Activated CD8-positive, alpha-beta memory T cell treated with anti-CD3 and anti-CD28 coated beads for 1 hour (primary cell): ENCODE measurements at regions not wholly inside any gene's neighbourhood (a gene's known extent, or its start where the extent isn't known, plus 50 kb on each side); places are given as distances from the start of the nearest gene placed in this dataset.
"Not testable (repeated sequence)": the region's sequence is repeated elsewhere in the genome, so short reads cannot be mapped to it uniquely, and the experiment has no call there.

Source experiments
- DNase-seq, 2 donors: peaks; one replicate each; pipeline ENCODE4 v3.0.0-alpha.2; 2020; ENCODE audit warnings: low read depth in 1 of 2; ENCODE audit errors: extremely low read depth in 1 of 2

DNA sequence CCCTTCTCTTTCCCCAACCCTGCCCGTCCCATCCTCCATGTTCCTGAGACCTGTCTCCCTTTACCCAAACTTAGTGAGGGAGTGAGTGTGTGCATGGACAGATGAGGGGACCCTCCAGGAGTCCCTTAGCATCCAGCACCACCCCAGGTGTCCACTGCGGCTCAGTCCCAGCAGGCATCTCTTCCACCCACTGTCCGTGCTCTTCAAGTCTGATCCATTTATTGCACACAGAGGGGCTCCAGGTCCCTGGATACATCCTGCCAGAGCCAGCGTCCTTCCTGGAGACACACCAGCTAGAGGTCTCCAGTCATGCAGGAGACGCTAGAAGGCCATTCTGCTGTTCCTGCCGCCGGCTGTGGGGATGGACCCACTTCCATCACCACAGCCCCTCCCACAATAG lies 239.2 kb downstream of the ADGRD1 start:
- DNase-seq: no peak

DNA sequence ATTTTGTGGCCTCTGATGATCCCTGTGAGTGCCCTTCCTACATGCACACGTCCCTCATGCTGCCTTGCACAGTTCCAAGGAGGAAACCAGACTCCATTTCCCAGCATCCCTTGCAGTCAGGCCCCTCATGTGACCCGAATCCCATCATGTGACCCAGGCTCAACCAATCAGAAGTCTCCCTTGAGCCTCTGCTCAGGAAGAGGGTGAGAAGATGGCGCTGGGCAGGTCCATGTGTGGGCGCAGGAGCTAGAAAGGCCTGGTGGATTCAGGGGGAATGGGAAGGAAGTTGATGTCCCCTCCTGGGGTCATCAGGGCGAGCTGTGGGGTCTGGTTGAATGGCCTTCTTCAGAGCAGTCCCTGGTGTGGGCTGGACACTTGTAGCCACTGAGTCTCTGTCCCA lies 240.5 kb downstream of the ADGRD1 start:
- DNase-seq: no peak

DNA sequence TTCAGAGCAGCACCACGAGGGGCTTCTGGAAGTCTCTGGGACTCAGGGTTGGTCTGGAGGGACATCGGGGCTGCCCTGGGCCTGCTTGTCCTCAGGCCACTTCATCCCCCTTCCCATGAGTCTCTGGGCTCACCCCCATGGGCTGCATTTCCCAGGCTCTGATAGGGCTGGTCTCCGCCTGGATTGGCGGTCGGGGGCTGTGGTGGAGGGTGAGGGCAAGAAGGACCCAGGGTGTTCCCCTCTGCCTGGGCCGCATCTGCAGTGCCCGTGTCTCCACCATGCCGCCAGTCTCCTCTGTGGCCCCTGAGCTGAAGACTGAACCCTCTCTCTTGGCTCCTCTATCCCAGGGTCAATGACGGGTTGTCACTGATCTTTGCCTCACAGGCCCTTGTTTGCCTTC lies 242.1 kb downstream of the ADGRD1 start:
- no peak for DNase-seq

GRCh38 chr12:131196220-131196619 lies 242.5 kb downstream of the ADGRD1 start:
- no peak for DNase-seq

GRCh38 chr12:131197490-131197889 lies 243.8 kb downstream of the ADGRD1 start:
- no peak for DNase-seq

- no peak for DNase-seq
Observed at GRCh38 chr12:131199221-131199620, 245.5 kb downstream of the ADGRD1 start.

DNA sequence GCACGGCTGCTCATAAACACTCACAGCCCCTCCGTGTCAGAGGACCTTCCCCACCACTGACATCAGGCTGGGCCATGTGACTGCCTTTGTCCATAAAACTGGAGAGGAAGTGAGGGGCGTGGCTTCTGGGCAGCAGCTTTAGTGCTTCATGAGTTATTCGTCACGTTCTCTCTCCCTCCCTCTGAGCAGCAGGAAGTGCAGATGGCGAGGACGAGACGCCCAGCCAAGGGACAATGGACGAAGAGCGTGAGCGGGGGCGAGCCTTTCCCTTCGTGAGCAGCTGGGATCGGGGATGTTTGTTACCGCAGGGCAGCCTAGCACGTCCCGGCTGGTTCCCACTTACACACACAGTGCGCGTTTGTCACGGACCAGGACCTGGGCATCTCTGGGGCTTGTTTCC lies 248.2 kb downstream of the ADGRD1 start:
- not testable (repeated sequence) for DNase-seq

GRCh38 chr12:131202592-131203378 lies 249.1 kb downstream of the ADGRD1 start:
- DNase-seq: no peak

- no peak for DNase-seq
Observed at GRCh38 chr12:131203666-131204415, 250.1 kb downstream of the ADGRD1 start.

- DNase-seq: no peak
Observed at GRCh38 chr12:131204416-131205274, 250.9 kb downstream of the ADGRD1 start.

GRCh38 chr12:131205275-131205933 lies 251.7 kb downstream of the ADGRD1 start:
- not testable (repeated sequence) for DNase-seq

- not testable (repeated sequence) for DNase-seq
Observed at GRCh38 chr12:131206630-131207299, 253.1 kb downstream of the ADGRD1 start.

GRCh38 chr12:131207300-131207660 lies 253.6 kb downstream of the ADGRD1 start:
- not testable (repeated sequence) for DNase-seq

DNA sequence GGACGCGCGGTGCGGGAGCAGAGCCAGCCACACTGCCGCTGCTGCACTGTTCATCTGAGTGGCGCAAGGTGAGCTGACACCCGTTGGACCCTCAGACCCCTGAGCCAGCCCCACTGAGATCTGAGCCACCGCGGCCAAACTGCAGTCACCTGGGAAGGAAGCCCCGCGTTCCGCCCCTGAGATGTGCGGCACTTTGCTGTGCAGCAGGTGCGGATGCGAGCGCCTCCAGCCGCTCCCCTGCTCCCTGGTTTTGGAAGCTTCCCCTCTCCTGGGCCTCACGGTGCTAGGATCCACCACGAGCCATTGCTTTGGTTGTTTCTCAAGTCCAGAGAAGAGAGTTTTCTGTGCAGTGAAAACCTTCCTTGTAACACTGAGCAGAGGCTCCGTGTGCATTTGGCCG lies 254.1 kb downstream of the ADGRD1 start:
- DNase-seq: not testable (repeated sequence)

- DNase-seq: no peak
Observed at GRCh38 chr12:131208425-131208824, 254.7 kb downstream of the ADGRD1 start.

DNA sequence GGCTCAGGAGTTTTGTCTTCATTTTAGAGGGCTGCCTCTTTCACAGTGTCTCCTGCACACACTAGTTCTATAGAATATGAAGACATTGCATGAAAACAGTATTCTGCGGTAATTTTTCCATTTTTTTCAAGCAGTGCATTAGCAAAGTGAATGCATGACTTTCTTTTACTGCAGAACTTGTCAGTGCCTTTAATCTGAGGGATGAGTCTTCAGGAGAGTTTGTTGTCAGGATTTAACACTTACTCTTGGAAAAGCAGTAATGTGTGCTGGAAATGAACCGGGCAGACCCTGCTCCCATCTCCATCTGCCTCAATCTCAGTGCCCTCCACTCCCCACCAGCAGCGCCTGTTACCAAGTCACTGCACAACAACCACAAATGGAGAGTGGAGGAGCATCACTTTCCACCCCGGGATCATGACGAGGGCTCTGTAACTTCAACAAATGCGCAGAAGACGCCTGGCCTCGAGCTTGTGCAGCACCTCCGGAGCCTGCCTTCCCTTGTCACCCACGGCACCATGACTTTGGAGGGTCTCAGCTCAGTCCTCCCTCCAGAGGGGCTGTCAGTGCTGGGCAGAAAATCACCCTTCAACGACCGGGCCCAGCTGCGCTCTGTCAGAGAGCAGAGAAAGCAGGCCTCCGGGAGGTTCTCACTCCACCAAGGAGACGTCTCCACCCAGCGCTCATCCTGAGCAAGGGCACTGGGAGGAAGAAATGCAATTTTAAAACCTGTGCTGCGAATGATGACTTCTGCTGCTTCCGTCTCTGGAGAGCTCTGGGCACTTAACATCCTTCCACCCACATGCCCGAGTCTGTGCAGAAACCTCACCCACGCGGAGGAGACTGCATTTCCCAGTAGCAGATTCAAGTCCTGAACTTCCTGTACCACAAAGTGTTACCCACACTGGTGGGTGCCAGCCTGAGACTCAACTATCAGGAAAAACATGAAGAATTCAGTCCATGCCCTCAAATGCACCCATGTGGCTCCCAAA lies 255.7 kb downstream of the ADGRD1 start:
- no peak for DNase-seq

DNA sequence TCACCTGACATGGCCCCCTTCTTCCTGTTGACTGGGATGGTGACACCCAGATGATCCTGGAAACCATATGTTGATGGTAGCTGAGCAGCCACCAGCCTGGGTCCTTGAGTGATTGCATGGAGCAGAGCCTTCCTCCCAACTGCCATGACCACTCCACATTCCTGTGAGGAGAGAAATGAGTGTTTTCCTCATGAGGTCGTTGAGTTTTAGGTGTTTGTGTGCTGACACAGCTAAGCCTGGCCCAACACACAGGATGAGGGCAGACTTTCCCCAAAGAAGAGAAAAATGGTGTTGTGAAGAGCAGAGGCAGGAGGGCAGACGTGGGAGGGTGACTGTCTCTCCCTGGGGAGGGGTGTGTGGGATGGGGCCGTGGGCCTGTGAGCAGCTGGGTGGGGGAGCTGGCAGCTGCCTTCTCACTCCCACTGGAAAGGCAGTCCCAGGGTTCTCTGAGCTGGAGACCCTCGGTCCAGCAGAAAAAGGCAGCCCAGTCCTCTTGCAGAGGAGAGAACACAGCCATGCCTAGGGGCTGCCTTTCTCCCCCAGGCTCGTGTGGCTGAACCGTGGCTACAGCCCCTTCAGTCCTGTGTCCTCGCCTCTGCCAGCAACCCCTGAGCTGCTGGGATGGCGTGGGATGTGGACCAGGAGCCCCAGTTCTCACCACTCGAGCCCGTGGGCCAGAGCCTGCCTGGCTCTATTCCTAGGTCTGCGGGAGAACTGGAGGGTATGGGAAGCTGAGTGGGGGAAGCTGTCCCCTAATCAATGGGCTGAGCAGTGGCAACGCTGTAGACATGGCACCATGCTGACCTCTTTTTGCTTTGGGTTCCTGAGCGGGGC lies 257.0 kb downstream of the ADGRD1 start:
- DNase-seq: no peak

DNA sequence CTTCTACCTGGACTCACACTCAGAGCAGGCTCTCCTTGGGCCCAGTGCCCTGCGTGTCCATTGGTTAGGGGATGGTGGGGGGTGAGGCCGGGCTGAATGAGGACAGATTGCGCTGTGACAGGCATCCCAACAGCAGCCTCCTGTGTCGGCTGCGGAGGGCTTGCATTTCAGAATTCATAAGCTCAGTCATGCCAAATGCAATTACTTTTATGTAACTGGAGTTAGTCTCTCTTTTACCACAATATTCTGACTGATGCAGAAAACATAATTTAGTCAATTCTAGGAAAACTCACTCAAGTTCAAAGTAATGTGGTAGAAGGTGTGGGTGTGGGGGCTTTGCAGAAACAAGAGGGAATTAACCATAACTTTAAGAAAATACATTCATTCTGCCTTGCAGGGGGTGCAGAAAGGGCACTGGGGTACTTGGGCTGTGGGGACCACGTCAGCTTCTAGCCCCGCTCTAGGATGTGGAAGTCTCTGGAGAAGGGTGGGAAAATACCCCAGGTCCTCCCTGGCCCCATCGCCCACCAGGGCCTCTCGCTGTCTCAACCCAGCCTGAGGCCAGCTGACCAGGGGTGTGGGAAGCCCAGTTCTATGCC lies 257.7 kb downstream of the ADGRD1 start:
- DNase-seq: no peak
